Type B pancreatic cell (in vitro differentiated cells): ENCODE measurements at regions not wholly inside any gene's neighbourhood (a gene's known extent, or its start where the extent isn't known, plus 50 kb on each side); places are given as distances from the start of the nearest gene placed in this dataset.

Source experiments
- DNase-seq: peaks from one replicate; pipeline ENCODE4 v3.0.0; 2021; ENCODE audit warnings: mixed read lengths; ENCODE audit not compliant: unreplicated experiment; ENCODE audit errors: extremely low spot score
- H3K27ac Mint-ChIP-seq: 2 replicates; pipeline ENCODE4 v1.8.0; 2021; ENCODE audit warnings: mild to moderate bottlenecking, mixed read lengths
- H3K27me3 Mint-ChIP-seq: 2 replicates; pipeline ENCODE4 v1.8.0; 2021; ENCODE audit warnings: mixed read lengths
- H3K36me3 Mint-ChIP-seq: 2 replicates; pipeline ENCODE4 v1.8.0; 2021; ENCODE audit warnings: mixed read lengths
- H3K4me1 Mint-ChIP-seq: one replicate; pipeline ENCODE4 v1.8.0; 2021; ENCODE audit warnings: mixed read lengths; ENCODE audit not compliant: unreplicated experiment
- H3K4me3 Mint-ChIP-seq: 2 replicates; pipeline ENCODE4 v1.8.0; 2021; ENCODE audit warnings: mild to moderate bottlenecking, mixed read lengths
- H3K9me3 Mint-ChIP-seq: 2 replicates; pipeline ENCODE4 v1.8.0; 2021; ENCODE audit warnings: mixed read lengths
- TF ChIP-seq, protein P1 (sequence below): fragments of 200-600 bp; sonication (generic); conservative IDR thresholded peaks from 2 replicates; pipeline ENCODE4 v1.5.0; 2021; ENCODE audit warnings: antibody characterized with exemption, mild to moderate bottlenecking

DNA sequence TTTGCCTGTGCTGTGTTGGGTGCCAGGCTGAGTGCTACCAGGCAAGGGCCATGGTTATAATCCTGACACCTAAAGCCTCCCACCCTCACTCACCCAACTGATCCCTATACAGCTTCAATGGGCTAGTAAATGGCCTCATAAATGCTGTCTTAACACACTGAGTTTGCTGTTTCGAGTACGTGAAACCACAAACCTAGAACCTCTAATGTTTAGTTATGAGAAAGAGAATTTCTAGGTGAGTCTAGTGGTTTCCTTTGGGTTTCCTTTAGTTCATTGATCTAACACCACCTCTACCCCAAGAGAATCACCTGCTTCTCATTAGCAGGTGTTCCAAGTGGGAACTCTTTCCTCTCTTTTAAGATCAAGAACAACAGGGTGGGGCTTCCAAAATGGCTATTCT, 172.0 kb downstream of the MC4R start:
- no peaks in the 10 kb centered on the region for H3K9me3 Mint-ChIP-seq
- H3K27ac Mint-ChIP-seq, result no peak overlapping the region
- no peak for DNase-seq
- H3K4me3 Mint-ChIP-seq, result no peak overlapping the region
- H3K36me3 Mint-ChIP-seq, result no peaks in the 10 kb centered on the region
- peaks cover 9% of the 10 kb centered on the region for H3K27me3 Mint-ChIP-seq
- H3K4me1 Mint-ChIP-seq, result peaks cover 19% of the 10 kb centered on the region
- TF ChIP-seq, protein P1, sequence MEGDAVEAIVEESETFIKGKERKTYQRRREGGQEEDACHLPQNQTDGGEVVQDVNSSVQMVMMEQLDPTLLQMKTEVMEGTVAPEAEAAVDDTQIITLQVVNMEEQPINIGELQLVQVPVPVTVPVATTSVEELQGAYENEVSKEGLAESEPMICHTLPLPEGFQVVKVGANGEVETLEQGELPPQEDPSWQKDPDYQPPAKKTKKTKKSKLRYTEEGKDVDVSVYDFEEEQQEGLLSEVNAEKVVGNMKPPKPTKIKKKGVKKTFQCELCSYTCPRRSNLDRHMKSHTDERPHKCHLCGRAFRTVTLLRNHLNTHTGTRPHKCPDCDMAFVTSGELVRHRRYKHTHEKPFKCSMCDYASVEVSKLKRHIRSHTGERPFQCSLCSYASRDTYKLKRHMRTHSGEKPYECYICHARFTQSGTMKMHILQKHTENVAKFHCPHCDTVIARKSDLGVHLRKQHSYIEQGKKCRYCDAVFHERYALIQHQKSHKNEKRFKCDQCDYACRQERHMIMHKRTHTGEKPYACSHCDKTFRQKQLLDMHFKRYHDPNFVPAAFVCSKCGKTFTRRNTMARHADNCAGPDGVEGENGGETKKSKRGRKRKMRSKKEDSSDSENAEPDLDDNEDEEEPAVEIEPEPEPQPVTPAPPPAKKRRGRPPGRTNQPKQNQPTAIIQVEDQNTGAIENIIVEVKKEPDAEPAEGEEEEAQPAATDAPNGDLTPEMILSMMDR, result no peak

DNA sequence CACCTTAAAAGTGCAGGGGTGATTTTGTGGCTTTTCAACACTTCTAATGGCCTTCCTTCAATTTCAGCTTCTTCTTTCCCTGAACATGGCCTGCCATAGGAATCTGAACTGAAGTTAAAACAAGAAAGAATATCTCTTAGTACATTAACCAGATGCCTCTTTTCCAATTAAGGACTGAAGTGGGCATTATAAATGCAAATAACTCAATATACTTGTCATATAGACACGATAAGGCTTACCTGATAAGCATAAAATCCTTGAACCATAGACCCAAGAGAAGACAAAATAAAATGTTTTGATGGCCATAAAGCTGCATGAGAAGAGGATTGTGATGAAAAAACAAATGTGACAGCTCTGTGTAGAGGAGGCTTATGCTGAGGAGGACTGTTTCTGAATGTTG, 173.1 kb downstream of the MC4R start:
- peaks cover 19% of the 10 kb centered on the region for H3K4me1 Mint-ChIP-seq
- H3K4me3 Mint-ChIP-seq, result no peak overlapping the region
- no peaks in the 10 kb centered on the region for H3K9me3 Mint-ChIP-seq
- H3K27ac Mint-ChIP-seq, result no peak overlapping the region
- TF ChIP-seq, protein P1, result no peak
- peaks cover 9% of the 10 kb centered on the region for H3K27me3 Mint-ChIP-seq
- DNase-seq, result no peak
- no peaks in the 10 kb centered on the region for H3K36me3 Mint-ChIP-seq

DNA sequence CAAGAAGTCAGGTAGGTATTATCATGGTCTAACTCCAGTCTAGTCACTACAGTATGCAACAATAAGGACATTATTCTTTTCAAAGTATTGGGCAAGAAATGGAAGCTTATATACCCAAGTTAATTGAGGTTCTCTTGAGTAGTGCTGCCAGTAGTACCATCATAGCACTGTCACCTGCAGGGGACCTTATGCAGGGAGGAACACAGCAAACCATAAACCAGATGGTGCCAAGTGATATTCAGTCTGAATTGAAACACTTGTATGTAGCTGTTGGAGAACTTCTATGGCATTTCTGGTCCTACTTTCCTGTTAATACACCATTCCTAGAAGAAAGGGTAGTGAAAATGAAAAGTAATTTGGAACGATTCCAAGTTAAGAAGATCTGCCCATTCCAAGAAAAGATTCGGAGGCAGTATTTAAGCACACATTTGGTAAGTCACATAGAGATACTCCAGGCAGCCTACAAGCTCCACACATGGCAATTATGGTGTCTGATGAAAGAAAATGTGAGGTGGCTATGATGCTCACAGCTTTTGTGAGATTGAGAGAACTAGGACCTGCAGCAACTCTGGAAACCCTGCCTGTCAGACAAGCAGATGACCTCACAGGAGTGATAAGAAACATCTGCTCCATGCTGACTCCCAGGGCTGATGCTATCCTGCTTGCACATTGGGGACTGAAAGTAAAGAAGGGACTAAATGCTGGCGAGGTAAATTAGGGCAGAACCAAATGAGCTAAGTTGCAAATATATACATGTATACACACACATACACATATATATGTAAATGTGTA, 174.7 kb downstream of the MC4R start:
- Mint-ChIP-seq H3K4me3 (no peak overlapping the region), H3K9me3 (no peaks in the 10 kb centered on the region), H3K27me3 (peaks cover 9% of the 10 kb centered on the region), H3K4me1 (peaks cover 19% of the 10 kb centered on the region), H3K36me3 (no peaks in the 10 kb centered on the region), H3K27ac (peak overlapping the region; percentile 13)
- no peak for DNase-seq
- TF ChIP-seq, protein P1, result no peak

DNA sequence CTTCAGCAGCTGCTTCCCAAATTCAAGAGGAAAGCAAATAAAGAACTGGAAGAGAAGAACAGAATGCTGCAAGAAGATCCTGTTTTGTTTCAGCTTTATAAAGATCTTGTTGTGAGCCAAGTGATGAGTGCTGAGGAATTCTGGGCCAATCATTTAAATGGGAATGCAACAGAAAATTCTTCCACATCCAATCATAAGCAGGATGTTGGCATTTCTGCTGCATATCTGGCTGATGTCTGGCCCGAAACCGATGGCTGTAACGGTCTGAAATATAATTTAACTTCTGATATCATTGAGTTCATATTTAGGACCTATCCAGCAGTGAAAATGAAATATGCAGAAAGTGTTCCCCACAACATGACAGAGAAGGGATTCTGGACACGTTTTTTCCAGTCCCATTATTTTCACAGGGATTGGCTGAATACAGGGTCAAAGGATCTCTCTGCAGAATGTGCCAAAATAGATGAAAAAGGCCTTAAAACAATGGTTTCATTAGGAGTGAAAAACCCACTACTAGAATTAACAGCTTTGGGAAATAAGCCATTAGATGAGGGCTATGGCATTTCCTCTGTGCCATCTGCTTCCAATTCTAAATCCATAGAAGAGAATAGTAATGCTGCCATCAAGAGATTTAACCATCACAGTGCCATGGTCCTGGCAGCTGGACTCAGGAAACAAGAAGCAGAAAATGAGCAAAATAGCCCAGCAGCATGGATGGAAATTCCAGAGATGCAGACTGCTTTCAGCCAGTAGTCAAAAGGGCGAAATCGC, 175.6 kb downstream of the MC4R start:
- H3K36me3 Mint-ChIP-seq, result no peaks in the 10 kb centered on the region
- DNase-seq, result no peak
- TF ChIP-seq, protein P1, result no peak
- H3K9me3 Mint-ChIP-seq, result peaks cover under 1% of the 10 kb centered on the region
- H3K27ac Mint-ChIP-seq, result no peak overlapping the region
- H3K4me3 Mint-ChIP-seq, result no peak overlapping the region
- H3K4me1 Mint-ChIP-seq, result peaks cover 19% of the 10 kb centered on the region
- H3K27me3 Mint-ChIP-seq, result peaks cover 6% of the 10 kb centered on the region

DNA sequence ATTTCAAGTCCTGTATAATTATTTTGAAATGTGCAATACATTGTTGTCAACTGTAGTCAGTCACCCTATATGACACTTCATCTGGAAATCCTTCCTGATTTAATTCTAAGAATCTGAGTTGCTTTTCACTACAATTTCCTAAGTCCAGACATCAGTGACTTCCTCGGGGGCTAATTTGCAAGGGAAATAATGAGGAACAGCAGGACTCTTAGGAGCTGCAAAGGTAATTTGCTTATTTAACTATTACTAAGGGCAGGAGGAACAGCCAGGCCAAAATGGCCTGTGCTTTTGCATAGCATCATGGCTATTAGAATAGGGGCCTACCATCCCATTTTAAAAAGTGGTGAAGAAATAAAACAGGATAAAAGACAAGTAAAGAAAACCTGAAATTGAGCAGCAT, 178.8 kb downstream of the MC4R start:
- H3K36me3 Mint-ChIP-seq, result no peaks in the 10 kb centered on the region
- H3K9me3 Mint-ChIP-seq, result peaks cover 4% of the 10 kb centered on the region
- no peak for DNase-seq
- H3K4me3 Mint-ChIP-seq, result no peak overlapping the region
- H3K4me1 Mint-ChIP-seq, result peaks cover 31% of the 10 kb centered on the region
- TF ChIP-seq, protein P1, result no peak
- H3K27ac Mint-ChIP-seq, result no peak overlapping the region
- H3K27me3 Mint-ChIP-seq, result peaks cover 9% of the 10 kb centered on the region
